H1 (cell line): ENCODE measurements at regions not wholly inside any gene's neighbourhood (a gene's known extent, or its start where the extent isn't known, plus 50 kb on each side); places are given as distances from the start of the nearest gene placed in this dataset.

ENCODE experiments used
- CTCF ChIA-PET: fragments of 300-600 bp; sonication (Branson Sonifier 250); formaldehyde crosslinking; loops from one replicate; lab custom pipeline; 2021; ENCODE audit not compliant: partially characterized antibody; lab: Charles Lee
- POLR2A ChIA-PET: fragments of 300-600 bp; sonication (Branson Sonifier 250); formaldehyde crosslinking; loops from one replicate; lab custom pipeline; 2021; ENCODE audit warnings: inconsistent platforms; ENCODE audit not compliant: partially characterized antibody; lab: Charles Lee
- DNase-seq, 2 experiments: peaks; one replicate each; pipeline versions ENCODE4 v3.0.0 to v3.0.0-alpha.2; 2010 to 2022; ENCODE audit warnings: low spot score in 2 of 2, low read depth in 1 of 2, mixed read lengths in 1 of 2
- FAIRE-seq: peaks from 2 replicates; lab custom pipeline; 2011; peaks lifted over from hg19 to GRCh38; lab: Jason Lieb, UNC
- H2AFZ ChIP-seq: 2 replicates; pipeline ENCODE4 v1.8.1; 2012; ENCODE audit warnings: low read length, inconsistent platforms
- H2AK5ac ChIP-seq: 2 replicates; pipeline ENCODE4 v1.6.1; 2013; ENCODE audit warnings: low read depth, low read length
- H2BK120ac ChIP-seq: replicated peaks from 2 replicates; pipeline ENCODE3; 2013; ENCODE audit warnings: low read depth, low read length, inconsistent platforms
- H2BK12ac ChIP-seq: 2 replicates; pipeline ENCODE4 v1.6.1; 2013; ENCODE audit warnings: low read depth, low read length
- H2BK15ac ChIP-seq: 2 replicates; pipeline ENCODE4 v1.6.1; 2013; ENCODE audit warnings: low read length
- H2BK20ac ChIP-seq: 2 replicates; pipeline ENCODE4 v1.6.1; 2013; ENCODE audit warnings: low read length
- H2BK5ac ChIP-seq: 2 replicates; pipeline ENCODE4 v1.6.1; 2013; ENCODE audit warnings: low read depth, low read length
- H3K14ac ChIP-seq: 2 replicates; pipeline ENCODE4 v1.6.1; 2013; ENCODE audit warnings: inconsistent platforms; ENCODE audit not compliant: insufficient read length
- H3K18ac ChIP-seq: 2 replicates; pipeline ENCODE4 v1.6.1; 2013; ENCODE audit warnings: low read length; ENCODE audit errors: extremely low read depth
- H3K23ac ChIP-seq: 2 replicates; pipeline ENCODE4 v1.6.1; 2013; ENCODE audit warnings: inconsistent platforms; ENCODE audit not compliant: insufficient read length
- H3K23me2 ChIP-seq: 2 replicates; pipeline ENCODE4 v1.6.1; 2013; ENCODE audit warnings: low read depth, low read length
- H3K27ac ChIP-seq: 2 replicates; pipeline ENCODE4 v1.6.1; 2011; ENCODE audit warnings: low read depth, low read length, inconsistent platforms
- H3K27me3 ChIP-seq, 4 experiments: replicated peaks in 1 of 4; 1 replicate in 1 of 4; 2 replicates in 3 of 4; pipeline versions ENCODE4 v1.6.1 to v1.8.1; 2011 to 2013; ENCODE audit warnings: low read length in 3 of 4, mild to moderate bottlenecking in 3 of 4, inconsistent platforms in 2 of 4, mixed read lengths in 2 of 4, moderate library complexity in 1 of 4; ENCODE audit not compliant: control insufficient read depth in 3 of 4, insufficient read depth in 3 of 4; ENCODE audit errors: extremely low read depth in 1 of 4
- H3K36me3 ChIP-seq, 4 experiments: 2 replicates each; pipeline versions ENCODE4 v1.6.1 to v1.8.1; 2011 to 2013; ENCODE audit warnings: mild to moderate bottlenecking in 4 of 4, low read length in 3 of 4, moderate library complexity in 2 of 4, control low read depth in 1 of 4, inconsistent platforms in 1 of 4; ENCODE audit not compliant: insufficient read depth in 4 of 4, control insufficient read depth in 2 of 4
- H3K4ac ChIP-seq: replicated peaks from 2 replicates; pipeline ENCODE3; 2013; ENCODE audit warnings: low read length, low read depth, mixed read lengths, inconsistent platforms; ENCODE audit not compliant: insufficient read length
- H3K4me1 ChIP-seq, 4 experiments: replicated peaks in 1 of 4; 1 replicate in 1 of 4; 2 replicates in 3 of 4; pipeline versions ENCODE4 v1.6.1 to v1.8.1; 2011 to 2013; ENCODE audit warnings: low read length in 3 of 4, inconsistent platforms in 2 of 4, mixed read lengths in 1 of 4; ENCODE audit not compliant: insufficient read depth in 4 of 4, control insufficient read depth in 3 of 4
- H3K4me2 ChIP-seq, 2 experiments: 2 replicates each; pipeline versions ENCODE4 v1.6.1 to v1.8.1; 2011 to 2013; ENCODE audit warnings: low read depth in 2 of 2, low read length in 2 of 2, control low read depth in 1 of 2, inconsistent platforms in 1 of 2, mild to moderate bottlenecking in 1 of 2; ENCODE audit not compliant: insufficient read depth in 1 of 2
- H3K4me3 ChIP-seq, 4 experiments: fragments of 200-600, 300-600 bp in 1 of 4; sonication (generic), shearing (Covaris generic), sonication (Bioruptor Twin) in 1 of 4; 2 replicates each; pipeline versions ENCODE4 v1.5.1 to v1.8.1; 2011 to 2016; ENCODE audit warnings: low read length in 4 of 4, low read depth in 3 of 4, control low read depth in 2 of 4, inconsistent platforms in 2 of 4, mild to moderate bottlenecking in 2 of 4, mixed read lengths in 1 of 4, moderate library complexity in 1 of 4; ENCODE audit not compliant: insufficient read depth in 2 of 4; ENCODE audit errors: extremely low read depth in 1 of 4
- H3K56ac ChIP-seq: replicated peaks from 2 replicates; pipeline ENCODE3; 2013; ENCODE audit warnings: low read depth, mild to moderate bottlenecking, mixed read lengths, low read length, inconsistent platforms; ENCODE audit not compliant: insufficient read length
- H3K79me1 ChIP-seq: 2 replicates; pipeline ENCODE4 v1.6.1; 2013; ENCODE audit warnings: low read depth, low read length, control low read depth
- H3K79me2 ChIP-seq, 2 experiments: 2 replicates each; pipeline versions ENCODE4 v1.6.1 to v1.8.1; 2012 to 2013; ENCODE audit warnings: low read length in 2 of 2, mild to moderate bottlenecking in 2 of 2, inconsistent platforms in 1 of 2; ENCODE audit not compliant: insufficient read depth in 2 of 2, control insufficient read depth in 1 of 2
- H3K9ac ChIP-seq, 4 experiments: replicated peaks in 1 of 4; 1 replicate in 1 of 4; 2 replicates in 3 of 4; pipeline versions ENCODE4 v1.6.1 to v1.8.1; 2011 to 2013; ENCODE audit warnings: low read depth in 3 of 4, low read length in 3 of 4, control low read depth in 2 of 4, mild to moderate bottlenecking in 2 of 4, moderate library complexity in 2 of 4, inconsistent platforms in 1 of 4; ENCODE audit errors: extremely low read depth in 1 of 4
- H3K9me3 ChIP-seq, 2 experiments: 2 replicates each; pipeline versions ENCODE4 v1.6.1 to v1.8.1; 2012 to 2013; ENCODE audit warnings: mild to moderate bottlenecking in 2 of 2, moderate library complexity in 2 of 2, control low read depth in 1 of 2, inconsistent platforms in 1 of 2, low read depth in 1 of 2, low read length in 1 of 2, mixed read lengths in 1 of 2; ENCODE audit not compliant: insufficient read depth in 2 of 2
- H4K20me1 ChIP-seq, 2 experiments: replicated peaks in 1 of 2; 2 replicates each; pipeline versions ENCODE3 to v1.8.1; 2011 to 2013; ENCODE audit warnings: inconsistent platforms in 2 of 2, low read length in 2 of 2, mild to moderate bottlenecking in 1 of 2; ENCODE audit not compliant: insufficient read depth in 2 of 2, control insufficient read depth in 1 of 2
- H4K5ac ChIP-seq: 2 replicates; pipeline ENCODE4 v1.6.1; 2013; ENCODE audit warnings: low read length, low read depth, mixed read lengths, inconsistent platforms; ENCODE audit not compliant: insufficient read length
- H4K8ac ChIP-seq: 2 replicates; pipeline ENCODE4 v1.8.0; 2013; ENCODE audit warnings: mild to moderate bottlenecking, moderate library complexity, low read length, inconsistent platforms; ENCODE audit not compliant: insufficient read depth; ENCODE audit errors: extremely low read depth
- H4K91ac ChIP-seq: replicated peaks from 2 replicates; pipeline ENCODE3; 2013; ENCODE audit warnings: low read length, mixed read lengths, inconsistent platforms; ENCODE audit not compliant: insufficient read length
- CBX5 ChIP-seq: fragments of 300-800, 300-1000 bp; sonication (generic); IDR thresholded peaks from 2 replicates; pipeline ENCODE4 v1.7.1; 2016; ENCODE audit warnings: antibody characterized with exemption, low read length, low read depth
- EGR1 ChIP-seq: IDR thresholded peaks from 2 replicates; pipeline ENCODE4 v1.6.1; 2011; ENCODE audit warnings: low read depth, low read length, borderline replicate concordance
- FOSL1 ChIP-seq: IDR thresholded peaks from 2 replicates; pipeline ENCODE4 v1.6.1; 2011; ENCODE audit warnings: mild to moderate bottlenecking, low read depth, low read length, moderate library complexity; ENCODE audit not compliant: insufficient read depth
- GTF2F1 ChIP-seq: IDR thresholded peaks from 2 replicates; pipeline ENCODE4 v1.6.1; 2012; ENCODE audit warnings: low read depth, low read length, improper control_type of control experiment, borderline replicate concordance
- HDAC2 ChIP-seq, 2 experiments: fragments of 300-600 bp in 1 of 2; sonication (generic) in 1 of 2; IDR thresholded peaks; 2 replicates each; pipeline ENCODE4 v1.6.1; 2011 to 2012; ENCODE audit warnings: low read depth in 2 of 2, low read length in 2 of 2, mild to moderate bottlenecking in 2 of 2, moderate library complexity in 2 of 2, borderline replicate concordance in 1 of 2, inconsistent platforms in 1 of 2
- JUND ChIP-seq: IDR thresholded peaks from 2 replicates; pipeline ENCODE4 v1.6.1; 2011; ENCODE audit warnings: mild to moderate bottlenecking, improper control_type of control experiment, low read length
- KDM4A ChIP-seq: IDR thresholded peaks from one replicate; pipeline ENCODE4 v1.7.1; 2012; ENCODE audit warnings: low read depth, mild to moderate bottlenecking, moderate library complexity, low read length, inconsistent platforms; ENCODE audit not compliant: severe bottlenecking
- NANOG ChIP-seq: IDR thresholded peaks from 2 replicates; pipeline ENCODE4 v1.6.1; 2011; ENCODE audit warnings: low read length, low read depth, mild to moderate bottlenecking, inconsistent platforms; ENCODE audit not compliant: insufficient read depth, poor library complexity, severe bottlenecking
- NRF1 ChIP-seq: IDR thresholded peaks from 2 replicates; pipeline ENCODE4 v1.6.1; 2011; ENCODE audit warnings: mild to moderate bottlenecking, low read depth, low read length, improper control_type of control experiment
- PHF8 ChIP-seq: fragments of 200-600 bp; sonication (generic); conservative IDR thresholded peaks from 2 replicates; pipeline ENCODE4 v1.7.1; 2012; ENCODE audit warnings: low read depth, mild to moderate bottlenecking, inconsistent platforms, low read length, moderate library complexity
- SIRT6 ChIP-seq: IDR thresholded peaks from one replicate; pipeline ENCODE4 v1.7.1; 2012; ENCODE audit warnings: low read length, inconsistent platforms
- TAF7 ChIP-seq: optimal IDR thresholded peaks from 2 replicates; pipeline ENCODE3; 2011; ENCODE audit warnings: low read depth, mild to moderate bottlenecking, inconsistent platforms, low read length, moderate library complexity, borderline replicate concordance
- TEAD4 ChIP-seq: IDR thresholded peaks from 2 replicates; pipeline ENCODE4 v1.6.1; 2012; ENCODE audit warnings: low read depth, low read length, inconsistent platforms, mixed read lengths
- WGBS, 2 experiments: shearing (Covaris generic) in 1 of 2; methylation state at CpG; one replicate each; pipeline versions ENCODE4 v1.1.6 to v1.1.7; 2013 to 2015; ENCODE audit warnings: low lambda C conversion rate in 2 of 2, mixed read lengths in 2 of 2, inconsistent platforms in 1 of 2, low coverage in 1 of 2, missing lambda C conversion rate in 1 of 2; ENCODE audit not compliant: insufficient replicate concordance in 2 of 2, insufficient coverage in 1 of 2, insufficient read length in 1 of 2; ENCODE audit errors: extremely low coverage in 1 of 2, missing lambda C conversion rate in 1 of 2; 5-methylcytosine and 5-hydroxymethylcytosine counted together

DNA sequence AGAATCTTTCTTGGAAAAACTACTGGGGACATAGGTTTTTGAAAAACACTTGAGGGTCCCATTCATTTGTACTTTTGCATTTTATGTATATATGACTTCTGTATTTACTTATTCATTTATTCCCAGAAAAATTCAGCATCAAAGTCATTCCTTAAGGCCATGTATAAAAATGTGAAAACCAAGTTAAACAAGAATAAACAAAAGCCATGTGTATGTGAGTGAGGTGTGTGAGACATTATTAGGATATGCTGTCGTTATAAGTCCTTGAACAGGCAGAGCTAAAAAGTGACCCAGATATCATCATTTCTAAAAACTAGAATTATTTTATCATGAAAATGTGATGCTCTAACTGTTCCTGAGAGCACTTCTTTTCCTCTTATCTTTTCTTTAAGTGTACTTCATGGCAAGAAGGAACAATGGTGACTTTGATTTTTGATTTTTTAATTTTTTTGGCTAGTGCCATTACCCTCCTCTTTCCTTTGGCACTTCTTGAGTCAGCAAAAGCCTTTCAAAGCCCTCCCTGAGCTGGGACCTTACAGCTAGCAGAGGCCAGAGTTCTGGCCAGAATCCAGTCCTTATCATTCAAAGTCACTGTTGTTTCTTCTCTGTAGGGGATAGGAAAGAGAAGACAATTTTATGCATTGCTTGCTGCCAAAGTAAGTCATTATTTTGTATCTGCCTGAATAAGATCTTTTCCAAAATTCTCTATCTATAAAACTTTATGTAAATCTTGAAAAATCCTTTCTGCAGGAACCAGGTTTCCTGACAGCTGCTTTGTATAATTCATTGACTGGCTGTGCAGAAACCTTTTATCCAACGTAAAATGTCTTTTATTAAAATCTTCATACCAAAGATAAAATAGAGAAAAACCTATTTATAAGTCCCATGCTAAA lies 419.7 kb upstream of the PRICKLE1 start:
- H2BK120ac ChIP-seq, result no peak overlapping the region
- no peaks in the 10 kb centered on the region for H4K20me1 ChIP-seq
- H3K9me3 ChIP-seq, result no peaks in the 10 kb centered on the region; a peak in 1 of 4 replicates
- no peak for FAIRE-seq
- H3K4me3 ChIP-seq, result no peak overlapping the region
- 82% methylated on average over 2 of the region's 2 CpGs; no CpG with 5 or more reads in 1 of the 2 experiments for WGBS, 2 experiments
- H3K18ac ChIP-seq, result no peak overlapping the region
- no peaks in the 10 kb centered on the region for H3K36me3 ChIP-seq
- no peak overlapping the region for H3K4ac ChIP-seq
- no peaks in the 10 kb centered on the region for H3K27me3 ChIP-seq
- no peak overlapping the region for H2BK12ac ChIP-seq
- H2BK15ac ChIP-seq, result no peak overlapping the region
- H4K91ac ChIP-seq, result no peak overlapping the region
- no peak for DNase-seq
- H3K14ac ChIP-seq, result no peak overlapping the region
- H4K8ac ChIP-seq, result no peak overlapping the region
- H4K5ac ChIP-seq, result no peak overlapping the region
- H3K4me1 ChIP-seq, result peaks cover 0 to 8% (median 2%) of the 10 kb centered on the region in 4 experiments; a peak in 3 of 7 replicates
- no peak overlapping the region for H3K23ac ChIP-seq
- H3K9ac ChIP-seq, result no peak overlapping the region
- H2BK20ac ChIP-seq, result no peak overlapping the region
- H3K79me1 ChIP-seq, result no peaks in the 10 kb centered on the region
- no peaks in the 10 kb centered on the region for H3K23me2 ChIP-seq
- no peak overlapping the region for H2BK5ac ChIP-seq
- no peak overlapping the region for H3K27ac ChIP-seq
- peak overlapping the region in 1 of 2 experiments; percentile 30; a peak in 1 of 4 replicates for H3K4me2 ChIP-seq
- no peaks in the 10 kb centered on the region for H3K79me2 ChIP-seq
- H2AFZ ChIP-seq, result no peak overlapping the region
- no peak overlapping the region for H3K56ac ChIP-seq
- POLR2A ChIA-PET, result no interaction called here
- CTCF ChIA-PET, result no interaction called here
- no peak overlapping the region for H2AK5ac ChIP-seq
- TF ChIP-seq KDM4A (no peak), NRF1 (no peak), FOSL1 (no peak), HDAC2 (IDR thresholded peaks at IDR 0.05; ENCODE audit: borderline replicate concordance in 1 of 2, low read depth in 2 of 2, low read length in 2 of 2) (no peak), CBX5 (no peak), NANOG (no peak), EGR1 (no peak), SIRT6 (no peak), TAF7 (no peak), PHF8 (no peak), JUND (no peak), GTF2F1 (no peak), TEAD4 (no peak)
